ENCODE measurements at regions not wholly inside any gene's neighbourhood (a gene's known extent, or its start where the extent isn't known, plus 50 kb on each side); places are given as distances from the start of the nearest gene placed in this dataset.

- no peak for TF ChIP-seq CHD7 (IDR thresholded peaks at IDR 0.05; ENCODE audit: insufficient replicate concordance, low read length)
- no peak for TF ChIP-seq SIX5 (IDR thresholded peaks at IDR 0.05; ENCODE audit: low read depth, low read length)
Measured at GRCh38 chr5:15373151-15373550, 126.8 kb upstream of the FBXL7 start (continued).

Measured in H1 (cell line).